ENCODE measurements at regions not wholly inside any gene's neighbourhood (a gene's known extent, or its start where the extent isn't known, plus 50 kb on each side); places are given as distances from the start of the nearest gene placed in this dataset.
"Not testable (repeated sequence)": the region's sequence is repeated elsewhere in the genome, so short reads cannot be mapped to it uniquely, and the experiment has no call there.

- Histone ChIP-seq H3K27me3 (ENCODE audit: control insufficient read depth in 5 of 5, insufficient read depth in 4 of 5, low read length in 5 of 5) (peaks cover 0 to 10% (median 5%) of the 10 kb centered on the region in 5 donors), H3K4me3 (ENCODE audit: low read depth in 1 of 5, low read length in 5 of 5) (no peak overlapping the region), H3K4me1 (ENCODE audit: control insufficient read depth in 5 of 5, insufficient read depth in 5 of 5, low read length in 5 of 5) (peaks cover 0 to 4% (median 2%) of the 10 kb centered on the region in 5 donors), H3K9ac (ENCODE audit: low read length in 5 of 5) (no peak overlapping the region), H3K9me3 (ENCODE audit: control insufficient read depth in 5 of 5, low read length in 5 of 5) (no peaks in the 10 kb centered on the region), H3K36me3 (ENCODE audit: control insufficient read depth in 5 of 5, insufficient read depth in 5 of 5, low read length in 5 of 5) (no peaks in the 10 kb centered on the region), H3K27ac (ENCODE audit: low read depth, low read length) (no peak overlapping the region)
These were observed 61.7 kb upstream of the SHB start for GRCh38 chr9:38130724-38131123.

- Histone ChIP-seq H3K27me3 (ENCODE audit: control insufficient read depth in 5 of 5, insufficient read depth in 4 of 5, low read length in 5 of 5) (peaks cover 0 to 10% (median 0%) of the 10 kb centered on the region in 5 donors), H3K36me3 (ENCODE audit: control insufficient read depth in 5 of 5, insufficient read depth in 5 of 5, low read length in 5 of 5) (no peaks in the 10 kb centered on the region), H3K27ac (ENCODE audit: low read depth, low read length) (no peak overlapping the region), H3K4me1 (ENCODE audit: control insufficient read depth in 5 of 5, insufficient read depth in 5 of 5, low read length in 5 of 5) (peaks cover 0 to 4% (median 0%) of the 10 kb centered on the region in 5 donors), H3K9me3 (ENCODE audit: control insufficient read depth in 5 of 5, low read length in 5 of 5) (no peaks in the 10 kb centered on the region), H3K9ac (ENCODE audit: low read length in 5 of 5) (no peak overlapping the region), H3K4me3 (ENCODE audit: low read depth in 1 of 5, low read length in 5 of 5) (no peak overlapping the region)
These were observed 60.3 kb upstream of the SHB start for GRCh38 chr9:38129366-38129765.

GRCh38 chr9:38128752-38129270 lies 59.8 kb upstream of the SHB start:
- Histone ChIP-seq H3K9ac (ENCODE audit: low read length in 5 of 5) (no peak overlapping the region), H3K4me3 (ENCODE audit: low read depth in 1 of 5, low read length in 5 of 5) (no peak overlapping the region)

GRCh38 chr9:38127271-38127839 lies 58.3 kb upstream of the SHB start:
- H3K36me3 ChIP-seq (ENCODE audit: control insufficient read depth in 5 of 5, insufficient read depth in 5 of 5, low read length in 5 of 5): no peaks in the 10 kb centered on the region
- H3K9me3 ChIP-seq (ENCODE audit: control insufficient read depth in 5 of 5, low read length in 5 of 5): no peaks in the 10 kb centered on the region
- H3K9ac ChIP-seq (ENCODE audit: low read length in 5 of 5): no peak overlapping the region
- H3K27ac ChIP-seq (ENCODE audit: low read depth, low read length): no peak overlapping the region
- peaks cover 0 to 4% (median 0%) of the 10 kb centered on the region in 5 donors for H3K4me1 ChIP-seq (ENCODE audit: control insufficient read depth in 5 of 5, insufficient read depth in 5 of 5, low read length in 5 of 5)
- H3K4me3 ChIP-seq (ENCODE audit: low read depth in 1 of 5, low read length in 5 of 5): no peak overlapping the region
- H3K27me3 ChIP-seq (ENCODE audit: control insufficient read depth in 5 of 5, insufficient read depth in 4 of 5, low read length in 5 of 5): peaks cover 0 to 10% (median 0%) of the 10 kb centered on the region in 5 donors

More at GRCh38 chr9:38128752-38129270, 59.8 kb upstream of the SHB start:
- Histone ChIP-seq H3K4me1 (ENCODE audit: control insufficient read depth in 5 of 5, insufficient read depth in 5 of 5, low read length in 5 of 5) (peaks cover 0 to 4% (median 0%) of the 10 kb centered on the region in 5 donors), H3K27me3 (ENCODE audit: control insufficient read depth in 5 of 5, insufficient read depth in 4 of 5, low read length in 5 of 5) (peaks cover 0 to 10% (median 0%) of the 10 kb centered on the region in 5 donors), H3K27ac (ENCODE audit: low read depth, low read length) (no peak overlapping the region), H3K36me3 (ENCODE audit: control insufficient read depth in 5 of 5, insufficient read depth in 5 of 5, low read length in 5 of 5) (no peaks in the 10 kb centered on the region), H3K9me3 (ENCODE audit: control insufficient read depth in 5 of 5, low read length in 5 of 5) (no peaks in the 10 kb centered on the region)

DNA sequence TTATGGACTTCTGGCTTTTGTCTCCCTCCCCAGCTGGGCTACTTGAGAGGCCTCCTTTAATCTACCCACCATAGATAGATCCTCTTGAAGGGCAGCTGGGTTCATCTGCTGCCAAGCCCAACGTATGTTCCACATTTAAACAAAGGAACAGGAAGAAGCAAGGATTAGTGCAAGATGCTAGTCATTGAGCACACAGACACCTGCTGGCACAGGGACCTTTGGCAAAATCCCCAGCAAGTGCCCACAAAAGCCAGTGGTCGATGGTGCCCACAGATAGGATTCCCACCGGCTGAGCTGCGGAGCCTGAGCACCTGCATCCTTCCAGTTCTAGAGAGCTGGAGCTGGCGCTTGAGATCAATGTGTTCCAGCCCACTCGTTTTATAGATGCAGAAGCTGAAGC lies 57.7 kb upstream of the SHB start:
- H3K27me3 ChIP-seq (ENCODE audit: control insufficient read depth in 5 of 5, insufficient read depth in 4 of 5, low read length in 5 of 5): peaks cover 0 to 10% (median 0%) of the 10 kb centered on the region in 5 donors
- peaks cover 0 to 4% (median 0%) of the 10 kb centered on the region in 5 donors for H3K4me1 ChIP-seq (ENCODE audit: control insufficient read depth in 5 of 5, insufficient read depth in 5 of 5, low read length in 5 of 5)
- H3K9ac ChIP-seq (ENCODE audit: low read length in 5 of 5): no peak overlapping the region
- H3K36me3 ChIP-seq (ENCODE audit: control insufficient read depth in 5 of 5, insufficient read depth in 5 of 5, low read length in 5 of 5): no peaks in the 10 kb centered on the region
- H3K4me3 ChIP-seq (ENCODE audit: low read depth in 1 of 5, low read length in 5 of 5): no peak overlapping the region
- H3K9me3 ChIP-seq (ENCODE audit: control insufficient read depth in 5 of 5, low read length in 5 of 5): no peaks in the 10 kb centered on the region
- H3K27ac ChIP-seq (ENCODE audit: low read depth, low read length): no peak overlapping the region

DNA sequence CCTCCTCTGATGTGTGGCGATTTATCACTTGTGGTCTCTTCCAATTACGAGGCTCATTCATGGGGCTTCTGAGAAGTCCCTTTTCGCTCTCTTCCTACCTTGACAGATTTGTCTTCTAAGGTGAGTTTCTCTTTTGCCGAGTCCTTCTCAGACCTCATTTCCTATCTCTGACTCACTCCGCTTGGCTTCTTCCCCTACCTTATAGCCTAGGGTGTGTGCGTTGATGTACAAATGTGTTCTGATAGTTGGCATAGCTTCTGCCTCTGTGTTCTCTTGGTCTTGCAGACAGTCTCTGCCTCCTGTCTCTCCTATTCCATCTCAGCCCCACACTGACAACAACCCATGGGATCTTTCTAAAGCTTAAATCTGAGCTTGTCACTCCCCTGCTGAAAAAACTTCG lies 56.9 kb upstream of the SHB start:
- no peaks in the 10 kb centered on the region for H3K36me3 ChIP-seq (ENCODE audit: control insufficient read depth in 5 of 5, insufficient read depth in 5 of 5, low read length in 5 of 5)
- H3K27ac ChIP-seq (ENCODE audit: low read depth, low read length): no peak overlapping the region
- H3K9me3 ChIP-seq (ENCODE audit: control insufficient read depth in 5 of 5, low read length in 5 of 5): no peaks in the 10 kb centered on the region
- H3K9ac ChIP-seq (ENCODE audit: low read length in 5 of 5): no peak overlapping the region
- peaks cover 0 to 4% (median 0%) of the 10 kb centered on the region in 5 donors for H3K4me1 ChIP-seq (ENCODE audit: control insufficient read depth in 5 of 5, insufficient read depth in 5 of 5, low read length in 5 of 5)
- H3K27me3 ChIP-seq (ENCODE audit: control insufficient read depth in 5 of 5, insufficient read depth in 4 of 5, low read length in 5 of 5): peaks cover 0 to 10% (median 3%) of the 10 kb centered on the region in 5 donors
- no peak overlapping the region for H3K4me3 ChIP-seq (ENCODE audit: low read depth in 1 of 5, low read length in 5 of 5)

DNA sequence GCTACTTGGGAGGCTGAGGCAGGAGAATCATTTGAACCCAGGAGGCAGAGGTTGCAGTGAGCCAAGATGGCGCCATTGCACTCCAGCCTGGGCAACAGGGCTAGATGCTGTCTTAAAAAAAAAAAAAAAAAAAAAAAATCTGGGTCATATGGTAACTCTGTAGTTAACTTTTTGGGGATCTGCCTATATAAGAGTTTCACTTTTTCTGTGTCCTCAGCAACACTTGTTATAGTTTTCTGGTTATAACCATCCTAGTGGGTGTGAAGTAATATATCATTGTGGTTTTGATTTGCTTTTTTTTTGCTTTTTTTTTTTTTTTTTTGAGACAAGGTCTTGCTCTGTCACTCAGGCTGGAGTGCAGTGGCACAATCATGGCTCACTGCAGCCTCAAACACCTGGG lies 54.3 kb upstream of the SHB start:
- not testable (repeated sequence) for H3K9me3 ChIP-seq (ENCODE audit: control insufficient read depth in 5 of 5, low read length in 5 of 5); H3K9ac ChIP-seq (ENCODE audit: low read length in 5 of 5); H3K27me3 ChIP-seq (ENCODE audit: control insufficient read depth in 5 of 5, insufficient read depth in 4 of 5, low read length in 5 of 5); H3K4me3 ChIP-seq (ENCODE audit: low read depth in 1 of 5, low read length in 5 of 5); H3K27ac ChIP-seq (ENCODE audit: low read depth, low read length); H3K4me1 ChIP-seq (ENCODE audit: control insufficient read depth in 5 of 5, insufficient read depth in 5 of 5, low read length in 5 of 5); H3K36me3 ChIP-seq (ENCODE audit: control insufficient read depth in 5 of 5, insufficient read depth in 5 of 5, low read length in 5 of 5)

DNA sequence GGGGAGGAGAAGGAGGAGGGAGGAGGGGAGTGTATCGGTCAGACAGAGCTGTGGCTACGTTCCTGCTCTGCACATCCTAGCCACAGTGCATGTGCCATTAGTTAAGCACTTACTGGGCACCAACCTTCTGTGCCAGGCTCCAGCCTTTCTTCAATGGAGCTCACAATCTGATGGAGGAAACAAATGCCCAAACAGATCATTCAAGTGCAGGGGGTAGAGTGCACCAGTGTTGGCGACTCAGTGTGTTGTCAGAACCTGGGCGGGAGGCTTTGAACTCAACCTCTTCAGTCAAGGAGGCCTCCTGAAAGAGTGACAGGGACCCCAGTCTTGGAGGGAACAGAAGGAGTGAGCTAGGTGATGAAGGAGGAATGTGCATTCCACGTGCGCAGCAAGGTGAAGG lies 51.9 kb upstream of the SHB start:
- Histone ChIP-seq H3K36me3 (ENCODE audit: control insufficient read depth in 5 of 5, insufficient read depth in 5 of 5, low read length in 5 of 5) (no peaks in the 10 kb centered on the region), H3K9me3 (ENCODE audit: control insufficient read depth in 5 of 5, low read length in 5 of 5) (no peaks in the 10 kb centered on the region), H3K4me1 (ENCODE audit: control insufficient read depth in 5 of 5, insufficient read depth in 5 of 5, low read length in 5 of 5) (no peaks in the 10 kb centered on the region), H3K27ac (ENCODE audit: low read depth, low read length) (no peak overlapping the region), H3K27me3 (ENCODE audit: control insufficient read depth in 5 of 5, insufficient read depth in 4 of 5, low read length in 5 of 5) (peaks cover 0 to 6% (median 0%) of the 10 kb centered on the region in 5 donors), H3K9ac (ENCODE audit: low read length in 5 of 5) (no peak overlapping the region), H3K4me3 (ENCODE audit: low read depth in 1 of 5, low read length in 5 of 5) (no peak overlapping the region)

DNA sequence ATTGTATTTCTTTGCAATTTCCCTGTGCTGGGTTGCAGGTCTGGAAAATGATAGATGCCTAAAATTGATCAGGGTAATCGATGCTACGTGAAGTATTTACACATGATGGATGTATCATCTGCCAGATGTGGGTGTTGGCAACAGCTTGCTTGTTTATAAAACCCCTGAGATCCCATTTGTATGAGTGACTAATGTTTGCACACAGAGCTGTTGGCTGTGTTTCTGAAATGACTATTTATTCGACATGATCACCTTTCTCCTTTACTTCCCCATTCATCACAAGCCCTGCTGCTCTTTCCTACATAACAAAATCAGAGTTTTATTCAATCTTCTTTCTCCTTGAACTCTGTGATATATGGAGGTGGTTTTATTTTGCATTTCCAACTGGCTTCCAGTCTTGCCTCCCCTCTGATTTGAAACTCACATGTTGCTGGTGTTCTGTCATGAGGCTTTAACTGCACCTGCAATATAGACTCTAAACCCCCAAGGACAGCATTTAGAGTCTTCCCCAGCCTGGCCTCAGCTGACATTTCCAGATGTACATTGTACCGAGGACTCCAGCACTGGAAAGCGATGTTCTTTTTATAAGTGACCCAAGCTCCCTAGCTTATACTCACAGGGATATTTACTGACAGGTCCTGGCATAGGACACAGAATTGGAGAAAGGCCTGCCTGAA lies 50.7 kb upstream of the SHB start:
- no peak overlapping the region for H3K4me3 ChIP-seq (ENCODE audit: low read depth in 1 of 5, low read length in 5 of 5)
- H3K36me3 ChIP-seq (ENCODE audit: control insufficient read depth in 5 of 5, insufficient read depth in 5 of 5, low read length in 5 of 5): no peaks in the 10 kb centered on the region
- no peak overlapping the region for H3K9ac ChIP-seq (ENCODE audit: low read length in 5 of 5)
- H3K4me1 ChIP-seq (ENCODE audit: control insufficient read depth in 5 of 5, insufficient read depth in 5 of 5, low read length in 5 of 5): no peaks in the 10 kb centered on the region
- H3K9me3 ChIP-seq (ENCODE audit: control insufficient read depth in 5 of 5, low read length in 5 of 5): no peaks in the 10 kb centered on the region
- no peak overlapping the region for H3K27ac ChIP-seq (ENCODE audit: low read depth, low read length)
- H3K27me3 ChIP-seq (ENCODE audit: control insufficient read depth in 5 of 5, insufficient read depth in 4 of 5, low read length in 5 of 5): peaks cover 0 to 6% (median 0%) of the 10 kb centered on the region in 5 donors

- H3K9ac ChIP-seq (ENCODE audit: low read length in 5 of 5): no peak overlapping the region
- no peak overlapping the region for H3K4me3 ChIP-seq (ENCODE audit: low read depth in 1 of 5, low read length in 5 of 5)
- H3K9me3 ChIP-seq (ENCODE audit: control insufficient read depth in 5 of 5, low read length in 5 of 5): no peaks in the 10 kb centered on the region
- H3K27me3 ChIP-seq (ENCODE audit: control insufficient read depth in 5 of 5, insufficient read depth in 4 of 5, low read length in 5 of 5): peaks cover 0 to 6% (median 0%) of the 10 kb centered on the region in 5 donors
- H3K36me3 ChIP-seq (ENCODE audit: control insufficient read depth in 5 of 5, insufficient read depth in 5 of 5, low read length in 5 of 5): no peaks in the 10 kb centered on the region
- no peaks in the 10 kb centered on the region for H3K4me1 ChIP-seq (ENCODE audit: control insufficient read depth in 5 of 5, insufficient read depth in 5 of 5, low read length in 5 of 5)
- H3K27ac ChIP-seq (ENCODE audit: low read depth, low read length): no peak overlapping the region
These were observed 49.9 kb upstream of the SHB start for GRCh38 chr9:38118862-38119438.

All from subcutaneous abdominal adipose tissue (tissue), 5 donors.